Activated CD8-positive, alpha-beta T cell treated with anti-CD3 and anti-CD28 coated beads for 36 hours (primary cell): ENCODE measurements at regions not wholly inside any gene's neighbourhood (a gene's known extent, or its start where the extent isn't known, plus 50 kb on each side); places are given as distances from the start of the nearest gene placed in this dataset.
"Not testable (repeated sequence)": the region's sequence is repeated elsewhere in the genome, so short reads cannot be mapped to it uniquely, and the experiment has no call there.

Source experiments
- ATAC-seq: fragments of 200-7000 bp; cut with Tn5 transposase; one replicate; pipeline ENCODE4 v1.10.0; 2021; ENCODE audit warnings: mild to moderate bottlenecking, moderate library complexity
- CTCF ChIA-PET: fragments of 350-600 bp; sonication (Branson Sonifier 250); formaldehyde crosslinking; loops from one replicate; lab custom pipeline; 2021; ENCODE audit warnings: antibody characterized with exemption; lab: Charles Lee
- POLR2A ChIA-PET: fragments of 350-600 bp; sonication (Branson Sonifier 250); formaldehyde crosslinking; loops from one replicate; lab custom pipeline; 2021; ENCODE audit warnings: antibody characterized with exemption; lab: Charles Lee
- DNase-seq: peaks from one replicate; pipeline ENCODE4 v3.0.0-alpha.2; 2020
- H3K27ac Mint-ChIP-seq: one replicate; pipeline ENCODE4 v1.8.0; 2021; ENCODE audit warnings: mild to moderate bottlenecking, mixed read lengths
- H3K27me3 Mint-ChIP-seq: one replicate; pipeline ENCODE4 v1.8.0; 2021; ENCODE audit warnings: mixed read lengths
- H3K36me3 Mint-ChIP-seq: one replicate; pipeline ENCODE4 v1.8.0; 2021; ENCODE audit warnings: low read depth, mixed read lengths
- H3K4me1 Mint-ChIP-seq: one replicate; pipeline ENCODE4 v1.8.0; 2021; ENCODE audit warnings: low read depth, mixed read lengths
- H3K4me3 Mint-ChIP-seq: one replicate; pipeline ENCODE4 v1.8.0; 2021; ENCODE audit warnings: mild to moderate bottlenecking, moderate library complexity, mixed read lengths
- H3K9me3 Mint-ChIP-seq: one replicate; pipeline ENCODE4 v1.8.0; 2021; ENCODE audit warnings: mixed read lengths
- intact Hi-C: fragments of 100-400 bp; cut with micrococcal nuclease; formaldehyde crosslinking; loops from one replicate; pipeline ENCODE4 v1.10.0; 2022
- TF ChIP-seq, protein P1 (sequence below): fragments of 200-600 bp; IDR thresholded peaks from one replicate; pipeline ENCODE4 v1.8.0; 2022; ENCODE audit warnings: antibody characterized with exemption, mild to moderate bottlenecking

DNA sequence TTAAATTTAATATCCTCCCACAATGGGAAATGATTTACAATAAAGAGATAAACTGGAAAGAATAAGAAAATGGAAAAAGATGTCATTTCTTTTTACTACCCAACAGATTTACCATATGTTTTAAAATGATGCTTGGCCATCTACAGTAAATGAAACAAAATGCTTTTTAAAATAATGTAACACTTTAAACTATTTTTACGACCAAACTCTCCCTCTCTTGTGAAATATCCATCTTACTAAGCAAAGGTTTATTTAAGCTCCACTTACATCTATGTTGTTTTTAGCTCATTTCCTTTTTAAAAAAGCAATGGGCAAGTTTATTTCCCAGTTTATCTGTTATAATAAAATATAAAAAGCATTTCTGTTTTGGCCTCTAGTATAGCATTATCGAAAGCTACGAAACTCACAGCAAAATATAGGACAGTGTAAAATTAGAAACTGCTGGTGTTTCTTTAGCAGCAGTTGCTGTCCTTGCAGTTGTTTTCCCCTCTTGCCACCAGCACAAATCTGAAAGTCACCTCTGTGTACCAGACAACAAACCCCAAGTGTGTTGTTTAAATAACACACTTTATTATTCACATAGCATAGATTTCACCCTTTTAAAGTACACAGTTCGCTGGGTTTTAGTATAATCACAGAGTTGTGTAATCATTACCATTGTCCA is 195.1 kb downstream of the CDRT15L2 start:
- intact Hi-C loops, result no loop called here
- ChIA-PET POLR2A (no interaction called here), CTCF (no interaction called here)
- DNase-seq (no peak), ATAC-seq (no peak)
- H3K27me3 Mint-ChIP-seq, result peaks cover 2% of the 10 kb centered on the region
- no peaks in the 10 kb centered on the region for H3K4me1 Mint-ChIP-seq
- H3K4me3 Mint-ChIP-seq, result no peak overlapping the region
- H3K36me3 Mint-ChIP-seq, result no peaks in the 10 kb centered on the region
- H3K27ac Mint-ChIP-seq, result no peak overlapping the region
- H3K9me3 Mint-ChIP-seq, result no peaks in the 10 kb centered on the region
- TF ChIP-seq, protein P1, sequence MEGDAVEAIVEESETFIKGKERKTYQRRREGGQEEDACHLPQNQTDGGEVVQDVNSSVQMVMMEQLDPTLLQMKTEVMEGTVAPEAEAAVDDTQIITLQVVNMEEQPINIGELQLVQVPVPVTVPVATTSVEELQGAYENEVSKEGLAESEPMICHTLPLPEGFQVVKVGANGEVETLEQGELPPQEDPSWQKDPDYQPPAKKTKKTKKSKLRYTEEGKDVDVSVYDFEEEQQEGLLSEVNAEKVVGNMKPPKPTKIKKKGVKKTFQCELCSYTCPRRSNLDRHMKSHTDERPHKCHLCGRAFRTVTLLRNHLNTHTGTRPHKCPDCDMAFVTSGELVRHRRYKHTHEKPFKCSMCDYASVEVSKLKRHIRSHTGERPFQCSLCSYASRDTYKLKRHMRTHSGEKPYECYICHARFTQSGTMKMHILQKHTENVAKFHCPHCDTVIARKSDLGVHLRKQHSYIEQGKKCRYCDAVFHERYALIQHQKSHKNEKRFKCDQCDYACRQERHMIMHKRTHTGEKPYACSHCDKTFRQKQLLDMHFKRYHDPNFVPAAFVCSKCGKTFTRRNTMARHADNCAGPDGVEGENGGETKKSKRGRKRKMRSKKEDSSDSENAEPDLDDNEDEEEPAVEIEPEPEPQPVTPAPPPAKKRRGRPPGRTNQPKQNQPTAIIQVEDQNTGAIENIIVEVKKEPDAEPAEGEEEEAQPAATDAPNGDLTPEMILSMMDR, result no peak

GRCh38 chr17:20775331-20775730 is 195.8 kb downstream of the CDRT15L2 start:
- DNase-seq (no peak), ATAC-seq (no peak)
- Mint-ChIP-seq H3K27ac (no peak overlapping the region), H3K9me3 (no peaks in the 10 kb centered on the region), H3K27me3 (peaks cover 2% of the 10 kb centered on the region), H3K4me3 (no peak overlapping the region), H3K36me3 (no peaks in the 10 kb centered on the region), H3K4me1 (no peaks in the 10 kb centered on the region)
- POLR2A ChIA-PET, result no interaction called here
- intact Hi-C loops, result no loop called here
- CTCF ChIA-PET, result no interaction called here
- TF ChIP-seq, protein P1, result no peak

- Mint-ChIP-seq H3K27me3 (peaks cover 8% of the 10 kb centered on the region), H3K9me3 (no peaks in the 10 kb centered on the region), H3K4me1 (no peaks in the 10 kb centered on the region), H3K27ac (no peak overlapping the region), H3K4me3 (no peak overlapping the region), H3K36me3 (no peaks in the 10 kb centered on the region)
- TF ChIP-seq, protein P1, result no peak
- ATAC-seq (no peak), DNase-seq (no peak)
- ChIA-PET POLR2A (no interaction called here), CTCF (no interaction called here)
- intact Hi-C loops, result no loop called here
Measured at GRCh38 chr17:20779521-20779920, 200.0 kb downstream of the CDRT15L2 start.

- Mint-ChIP-seq H3K4me1 (no peaks in the 10 kb centered on the region), H3K9me3 (no peaks in the 10 kb centered on the region), H3K4me3 (no peak overlapping the region), H3K27ac (no peak overlapping the region), H3K36me3 (no peaks in the 10 kb centered on the region), H3K27me3 (peaks cover 14% of the 10 kb centered on the region)
- ATAC-seq, result no peak
- POLR2A ChIA-PET, result interaction anchor here (0.7 kb wide), 1 partner anchor 51 kb away, joined by 3 read pairs; no protein-coding TSS in a partner anchor
- intact Hi-C loops, result no loop called here
- TF ChIP-seq, protein P1, result no peak
- CTCF ChIA-PET, result no interaction called here
- no peak for DNase-seq
Measured at GRCh38 chr17:20781260-20781659, 201.7 kb downstream of the CDRT15L2 start.

DNA sequence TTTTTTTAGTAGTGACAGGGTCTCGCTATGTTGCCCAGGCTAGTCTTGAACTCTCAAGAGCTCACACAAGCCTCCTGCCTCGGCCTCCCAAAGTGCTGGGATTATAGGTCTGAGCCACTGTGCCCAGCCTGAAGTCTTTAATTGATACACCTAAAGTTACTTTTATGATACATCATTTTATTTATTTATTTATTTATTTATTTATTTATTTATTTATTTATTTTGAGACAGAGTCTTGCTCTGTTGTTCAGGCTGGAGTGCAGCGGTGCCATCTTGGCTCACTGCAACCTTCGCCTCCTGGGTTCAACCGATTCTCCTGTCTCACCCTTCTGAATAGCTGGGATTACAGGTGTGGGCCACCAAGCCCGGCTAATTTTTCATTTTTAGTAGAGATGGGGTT is 202.3 kb downstream of the CDRT15L2 start:
- H3K27ac Mint-ChIP-seq, H3K9me3 Mint-ChIP-seq, intact Hi-C loops, H3K36me3 Mint-ChIP-seq, H3K4me1 Mint-ChIP-seq, H3K4me3 Mint-ChIP-seq, POLR2A ChIA-PET, CTCF ChIA-PET, ATAC-seq, DNase-seq: not testable (repeated sequence)
- H3K27me3 Mint-ChIP-seq, result peaks cover 14% of the 10 kb centered on the region
